GM19452 (cell line): ENCODE measurements at regions not wholly inside any gene's neighbourhood (a gene's known extent, or its start where the extent isn't known, plus 50 kb on each side); places are given as distances from the start of the nearest gene placed in this dataset.
"Not testable (repeated sequence)": the region's sequence is repeated elsewhere in the genome, so short reads cannot be mapped to it uniquely, and the experiment has no call there.

Source experiments
- ATAC-seq: cut with Tn5 transposase; IDR thresholded peaks from one replicate; pipeline ENCODE4 v1.9.1; 2021; ENCODE audit not compliant: unreplicated experiment

GRCh38 chr5:57915536-57915935 lies 432.9 kb upstream of the ACTBL2 start:
- no peak for ATAC-seq

- ATAC-seq: no peak
These were observed 428.8 kb upstream of the ACTBL2 start for GRCh38 chr5:57911438-57911837.

- ATAC-seq: no peak
These were observed 424.1 kb upstream of the ACTBL2 start for GRCh38 chr5:57906671-57907070.

- no peak for ATAC-seq
These were observed 420.8 kb upstream of the ACTBL2 start for GRCh38 chr5:57903458-57903857.

- no peak for ATAC-seq
These were observed 419.5 kb upstream of the ACTBL2 start for GRCh38 chr5:57902095-57902494.

- no peak for ATAC-seq
These were observed 417.9 kb upstream of the ACTBL2 start for GRCh38 chr5:57900381-57900944.

GRCh38 chr5:57896576-57896975 lies 414.0 kb upstream of the ACTBL2 start:
- ATAC-seq: no peak

- no peak for ATAC-seq
These were observed 413.2 kb upstream of the ACTBL2 start for GRCh38 chr5:57895766-57896165.

GRCh38 chr5:57893926-57894325 lies 411.3 kb upstream of the ACTBL2 start:
- ATAC-seq: no peak

- no peak for ATAC-seq
These were observed 408.8 kb upstream of the ACTBL2 start for GRCh38 chr5:57891443-57891842.

GRCh38 chr5:57889558-57889957 lies 406.9 kb upstream of the ACTBL2 start:
- no peak for ATAC-seq

- no peak for ATAC-seq
These were observed 405.4 kb upstream of the ACTBL2 start for GRCh38 chr5:57887851-57888621.

GRCh38 chr5:57884346-57885102 lies 401.9 kb upstream of the ACTBL2 start:
- ATAC-seq: no peak

- ATAC-seq: no peak
These were observed 397.6 kb upstream of the ACTBL2 start for GRCh38 chr5:57880216-57880615.

- no peak for ATAC-seq
These were observed 395.7 kb upstream of the ACTBL2 start for GRCh38 chr5:57878301-57878722.

- no peak for ATAC-seq
These were observed 388.9 kb upstream of the ACTBL2 start for GRCh38 chr5:57871496-57871895.

GRCh38 chr5:57870267-57870666 lies 387.7 kb upstream of the ACTBL2 start:
- ATAC-seq: not testable (repeated sequence)

- ATAC-seq: no peak
These were observed 381.1 kb upstream of the ACTBL2 start for GRCh38 chr5:57863661-57864060.

GRCh38 chr5:57862942-57863341 lies 380.3 kb upstream of the ACTBL2 start:
- ATAC-seq: no peak

GRCh38 chr5:57862471-57862911 lies 379.9 kb upstream of the ACTBL2 start:
- ATAC-seq: no peak

GRCh38 chr5:57859626-57860025 lies 377.0 kb upstream of the ACTBL2 start:
- no peak for ATAC-seq

- ATAC-seq: no peak
These were observed 376.3 kb upstream of the ACTBL2 start for GRCh38 chr5:57858905-57859304.
